ENCODE measurements at regions not wholly inside any gene's neighbourhood (a gene's known extent, or its start where the extent isn't known, plus 50 kb on each side); places are given as distances from the start of the nearest gene placed in this dataset.

DNA sequence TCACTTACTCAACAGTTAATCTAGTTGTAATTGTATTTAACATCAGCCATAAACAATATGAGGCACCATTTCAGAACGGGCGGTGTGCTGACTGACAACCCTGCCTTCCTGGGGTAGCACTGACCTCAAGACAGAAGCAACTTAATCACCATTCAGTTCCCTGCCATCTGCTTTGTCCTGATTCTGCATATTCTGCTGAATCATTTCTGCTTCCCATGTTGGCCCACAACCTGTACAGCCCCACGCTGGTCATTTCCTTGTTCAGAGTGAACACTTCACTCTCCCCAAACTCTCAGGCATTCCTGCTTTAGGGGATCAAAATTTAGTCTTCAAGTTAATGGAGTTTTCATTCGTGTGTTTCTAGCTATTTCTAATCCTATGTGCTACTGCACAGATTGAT lies 132.3 kb upstream of the ZBED5 start:
- Mint-ChIP-seq H3K27me3 (ENCODE audit: insufficient read depth) (no peaks in the 10 kb centered on the region), H3K9me3 (peaks cover 2% of the 10 kb centered on the region), H3K27ac (no peak overlapping the region), H3K4me3 (no peak overlapping the region), H3K36me3 (ENCODE audit: low read depth) (no peaks in the 10 kb centered on the region), H3K4me1 (no peaks in the 10 kb centered on the region)
- H3K27me3 ChIP-seq (ENCODE audit: control insufficient read depth, insufficient read depth, low read length, poor library complexity, severe bottlenecking) = no peaks in the 10 kb centered on the region
- H3K9me3 ChIP-seq (ENCODE audit: control insufficient read depth, low read length) = no peaks in the 10 kb centered on the region
- H3K4me3 ChIP-seq (ENCODE audit: low read length) = no peak overlapping the region
- H3K36me3 ChIP-seq (ENCODE audit: control insufficient read depth, insufficient read depth, low read length) = no peaks in the 10 kb centered on the region
- no peak overlapping the region for H3K27ac ChIP-seq (ENCODE audit: low read depth, low read length)
- H3K4me1 ChIP-seq (ENCODE audit: control insufficient read depth, insufficient read depth, low read length) = no peaks in the 10 kb centered on the region
- 92 to 93% methylated on average over 2 to 4 of the region's 4 CpGs for WGBS, 2 experiments (ENCODE audit: insufficient coverage in 1 of 2, insufficient read length in 1 of 2)
- DNase-seq = no peak
- H3K9ac ChIP-seq (ENCODE audit: extremely low read depth, low read length, poor library complexity, severe bottlenecking) = no peak overlapping the region
- TF ChIP-seq, protein P1, sequence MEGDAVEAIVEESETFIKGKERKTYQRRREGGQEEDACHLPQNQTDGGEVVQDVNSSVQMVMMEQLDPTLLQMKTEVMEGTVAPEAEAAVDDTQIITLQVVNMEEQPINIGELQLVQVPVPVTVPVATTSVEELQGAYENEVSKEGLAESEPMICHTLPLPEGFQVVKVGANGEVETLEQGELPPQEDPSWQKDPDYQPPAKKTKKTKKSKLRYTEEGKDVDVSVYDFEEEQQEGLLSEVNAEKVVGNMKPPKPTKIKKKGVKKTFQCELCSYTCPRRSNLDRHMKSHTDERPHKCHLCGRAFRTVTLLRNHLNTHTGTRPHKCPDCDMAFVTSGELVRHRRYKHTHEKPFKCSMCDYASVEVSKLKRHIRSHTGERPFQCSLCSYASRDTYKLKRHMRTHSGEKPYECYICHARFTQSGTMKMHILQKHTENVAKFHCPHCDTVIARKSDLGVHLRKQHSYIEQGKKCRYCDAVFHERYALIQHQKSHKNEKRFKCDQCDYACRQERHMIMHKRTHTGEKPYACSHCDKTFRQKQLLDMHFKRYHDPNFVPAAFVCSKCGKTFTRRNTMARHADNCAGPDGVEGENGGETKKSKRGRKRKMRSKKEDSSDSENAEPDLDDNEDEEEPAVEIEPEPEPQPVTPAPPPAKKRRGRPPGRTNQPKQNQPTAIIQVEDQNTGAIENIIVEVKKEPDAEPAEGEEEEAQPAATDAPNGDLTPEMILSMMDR (conservative IDR thresholded peaks at IDR 0.05) = no peak

DNA sequence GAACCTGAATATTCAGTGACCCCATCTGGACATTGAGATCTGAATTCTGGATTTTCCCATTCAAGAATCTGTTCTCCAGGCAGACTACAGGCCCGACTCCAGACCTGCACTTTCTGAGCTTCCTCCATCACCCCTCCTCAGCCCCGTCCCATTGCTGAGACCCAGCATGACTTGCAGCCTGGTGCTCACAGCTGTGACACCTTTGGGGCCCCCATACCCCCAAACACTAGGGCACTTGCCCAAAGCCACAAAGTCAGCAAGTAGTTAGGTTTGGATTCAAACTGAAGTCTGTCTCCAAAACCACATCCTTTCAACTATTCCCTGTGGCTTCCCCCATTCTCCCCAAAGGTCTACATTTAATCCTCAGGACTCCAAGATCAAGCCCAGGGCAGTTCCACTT lies 128.2 kb upstream of the ZBED5 start:
- H3K27ac ChIP-seq (ENCODE audit: low read depth, low read length) = no peak overlapping the region
- no peaks in the 10 kb centered on the region for H3K9me3 Mint-ChIP-seq
- no peaks in the 10 kb centered on the region for H3K4me1 ChIP-seq (ENCODE audit: control insufficient read depth, insufficient read depth, low read length)
- no peak overlapping the region for H3K4me3 ChIP-seq (ENCODE audit: low read length)
- H3K27ac Mint-ChIP-seq = no peak overlapping the region
- no peaks in the 10 kb centered on the region for H3K4me1 Mint-ChIP-seq
- WGBS, 2 experiments (ENCODE audit: insufficient coverage in 1 of 2, insufficient read length in 1 of 2) = 88 to 100% methylated on average over 2 of the region's 2 CpGs
- H3K36me3 ChIP-seq (ENCODE audit: control insufficient read depth, insufficient read depth, low read length) = no peaks in the 10 kb centered on the region
- no peak for DNase-seq
- H3K9ac ChIP-seq (ENCODE audit: extremely low read depth, low read length, poor library complexity, severe bottlenecking) = no peak overlapping the region
- no peaks in the 10 kb centered on the region for H3K27me3 ChIP-seq (ENCODE audit: control insufficient read depth, insufficient read depth, low read length, poor library complexity, severe bottlenecking)
- H3K27me3 Mint-ChIP-seq (ENCODE audit: insufficient read depth) = peaks cover 2% of the 10 kb centered on the region
- H3K9me3 ChIP-seq (ENCODE audit: control insufficient read depth, low read length) = no peaks in the 10 kb centered on the region
- no peak overlapping the region for H3K4me3 Mint-ChIP-seq
- no peaks in the 10 kb centered on the region for H3K36me3 Mint-ChIP-seq (ENCODE audit: low read depth)
- TF ChIP-seq, protein P1 (conservative IDR thresholded peaks at IDR 0.05) = no peak

DNA sequence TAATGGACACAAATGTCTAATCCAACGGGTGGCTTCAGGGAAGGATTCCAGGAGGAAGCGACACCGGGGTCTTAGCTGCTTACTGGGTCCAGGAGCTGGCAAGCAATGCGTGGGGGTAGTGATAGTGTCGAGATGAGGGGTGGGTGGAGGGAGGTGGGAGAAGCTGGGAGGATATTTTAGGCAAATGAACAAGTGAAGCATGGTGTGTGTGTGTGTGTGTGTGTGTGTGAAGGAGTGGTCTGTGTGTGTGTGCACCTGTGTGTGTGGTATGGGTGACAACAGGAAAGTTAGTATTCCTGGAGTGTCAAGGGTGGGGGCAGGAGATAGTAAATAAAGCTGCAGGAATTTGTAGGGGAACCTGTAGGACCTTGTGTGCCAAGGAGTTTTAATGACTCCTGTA lies 126.9 kb upstream of the ZBED5 start:
- TF ChIP-seq, protein P1 (conservative IDR thresholded peaks at IDR 0.05) = no peak
- Histone ChIP-seq H3K27me3 (ENCODE audit: control insufficient read depth, insufficient read depth, low read length, poor library complexity, severe bottlenecking) (peaks cover under 1% of the 10 kb centered on the region), H3K36me3 (ENCODE audit: control insufficient read depth, insufficient read depth, low read length) (no peaks in the 10 kb centered on the region), H3K27ac (ENCODE audit: low read depth, low read length) (no peak overlapping the region), H3K4me1 (ENCODE audit: control insufficient read depth, insufficient read depth, low read length) (no peaks in the 10 kb centered on the region), H3K4me3 (ENCODE audit: low read length) (no peak overlapping the region), H3K9ac (ENCODE audit: extremely low read depth, low read length, poor library complexity, severe bottlenecking) (no peak overlapping the region), H3K9me3 (ENCODE audit: control insufficient read depth, low read length) (no peaks in the 10 kb centered on the region)
- Mint-ChIP-seq H3K4me1 (no peaks in the 10 kb centered on the region), H3K27me3 (ENCODE audit: insufficient read depth) (peaks cover 2% of the 10 kb centered on the region), H3K9me3 (no peaks in the 10 kb centered on the region), H3K27ac (no peak overlapping the region), H3K4me3 (no peak overlapping the region), H3K36me3 (ENCODE audit: low read depth) (no peaks in the 10 kb centered on the region)
- no peak for DNase-seq
- whole genome bisulfite sequencing, 2 experiments (ENCODE audit: insufficient coverage in 1 of 2, insufficient read length in 1 of 2) = 94 to 100% methylated on average over 3 to 5 of the region's 5 CpGs
